ENCODE measurements at regions not wholly inside any gene's neighbourhood (a gene's known extent, or its start where the extent isn't known, plus 50 kb on each side); places are given as distances from the start of the nearest gene placed in this dataset.

DNA sequence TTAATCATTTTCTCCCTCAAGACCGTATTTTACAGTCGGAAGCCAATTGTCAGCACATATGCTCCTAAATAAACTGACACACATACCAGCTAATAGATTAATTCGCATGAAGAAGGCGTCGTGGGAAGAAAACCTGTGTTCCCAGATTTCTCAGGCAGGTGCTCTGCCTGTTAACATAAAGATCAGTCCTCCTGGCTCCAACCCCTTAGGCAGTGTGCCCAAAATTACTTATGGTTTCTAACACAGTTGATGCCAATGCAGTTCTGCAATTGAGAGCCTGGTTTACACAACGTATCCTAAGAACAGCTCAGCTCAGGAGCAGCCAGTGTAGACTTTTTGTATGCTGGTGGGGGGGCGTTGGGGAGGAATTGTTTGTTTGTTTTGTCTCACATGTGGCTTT lies 208.3 kb downstream of the ENC1 start:
- TF ChIP-seq CTCF (conservative IDR thresholded peaks at IDR 0.05; ENCODE audit: low read depth, low read length) (no peak), EZH2 (IDR thresholded peaks at IDR 0.05; ENCODE audit: low read length, unreplicated experiment) (no peak), EZH2phosphoT487 (IDR thresholded peaks at IDR 0.05; ENCODE audit: borderline replicate concordance, low read length) (no peak)
